Astrocyte (in vitro differentiated cells and primary cell): ENCODE measurements at regions not wholly inside any gene's neighbourhood (a gene's known extent, or its start where the extent isn't known, plus 50 kb on each side); places are given as distances from the start of the nearest gene placed in this dataset.

Experiments
- EZH2 ChIP-seq: IDR thresholded peaks from 2 replicates; pipeline ENCODE4 v1.6.1; 2012; ENCODE audit warnings: mild to moderate bottlenecking, low read length, inconsistent platforms; ENCODE audit not compliant: insufficient read depth
- TF ChIP-seq, protein P1 (sequence below): IDR thresholded peaks from 2 replicates; pipeline ENCODE4 v1.5.1; 2011; ENCODE audit warnings: low read depth, mild to moderate bottlenecking, inconsistent platforms, low read length, moderate library complexity; ENCODE audit not compliant: insufficient read depth

DNA sequence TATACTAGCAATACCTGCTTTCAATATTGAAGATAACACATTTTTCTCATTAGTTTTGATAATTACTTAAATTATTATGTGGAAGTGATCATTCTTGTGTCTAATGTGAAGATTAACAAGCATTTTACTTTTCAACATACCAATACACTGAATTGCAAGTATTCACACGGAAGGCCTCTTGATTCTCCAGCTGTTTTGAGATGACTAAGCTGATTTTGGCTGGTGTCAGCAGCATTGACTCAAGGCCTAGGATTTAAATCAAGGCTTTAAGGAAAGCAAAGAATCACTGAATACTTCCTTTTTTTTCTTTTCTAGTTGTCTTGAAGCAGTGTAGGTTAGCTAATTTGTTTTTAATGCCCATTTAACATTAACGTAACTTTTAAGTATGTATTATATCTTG lies 373.7 kb downstream of the SRGAP2C start:
- TF ChIP-seq EZH2, result no peak
- TF ChIP-seq, protein P1, sequence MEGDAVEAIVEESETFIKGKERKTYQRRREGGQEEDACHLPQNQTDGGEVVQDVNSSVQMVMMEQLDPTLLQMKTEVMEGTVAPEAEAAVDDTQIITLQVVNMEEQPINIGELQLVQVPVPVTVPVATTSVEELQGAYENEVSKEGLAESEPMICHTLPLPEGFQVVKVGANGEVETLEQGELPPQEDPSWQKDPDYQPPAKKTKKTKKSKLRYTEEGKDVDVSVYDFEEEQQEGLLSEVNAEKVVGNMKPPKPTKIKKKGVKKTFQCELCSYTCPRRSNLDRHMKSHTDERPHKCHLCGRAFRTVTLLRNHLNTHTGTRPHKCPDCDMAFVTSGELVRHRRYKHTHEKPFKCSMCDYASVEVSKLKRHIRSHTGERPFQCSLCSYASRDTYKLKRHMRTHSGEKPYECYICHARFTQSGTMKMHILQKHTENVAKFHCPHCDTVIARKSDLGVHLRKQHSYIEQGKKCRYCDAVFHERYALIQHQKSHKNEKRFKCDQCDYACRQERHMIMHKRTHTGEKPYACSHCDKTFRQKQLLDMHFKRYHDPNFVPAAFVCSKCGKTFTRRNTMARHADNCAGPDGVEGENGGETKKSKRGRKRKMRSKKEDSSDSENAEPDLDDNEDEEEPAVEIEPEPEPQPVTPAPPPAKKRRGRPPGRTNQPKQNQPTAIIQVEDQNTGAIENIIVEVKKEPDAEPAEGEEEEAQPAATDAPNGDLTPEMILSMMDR, result no peak
